D721Med (cell line): ENCODE measurements at regions not wholly inside any gene's neighbourhood (a gene's known extent, or its start where the extent isn't known, plus 50 kb on each side); places are given as distances from the start of the nearest gene placed in this dataset.

Source experiments
- DNase-seq: peaks from one replicate; pipeline ENCODE4 v3.0.0; 2011; ENCODE audit warnings: low spot score; ENCODE audit not compliant: insufficient read length
- FAIRE-seq: peaks from 2 replicates; lab custom pipeline; 2011; peaks lifted over from hg19 to GRCh38; lab: Jason Lieb, UNC
- CTCF ChIP-seq: IDR thresholded peaks from 2 replicates; pipeline ENCODE4 v1.5.1; 2012; ENCODE audit warnings: mild to moderate bottlenecking, control low read depth; ENCODE audit not compliant: insufficient read depth; ENCODE audit errors: missing control alignments

GRCh38 chr4:137627739-137628460, 95.6 kb upstream of the PCDH18 start:
- DNase-seq: no peak
- no peak for TF ChIP-seq CTCF
- FAIRE-seq: no peak

- no peak for FAIRE-seq
- TF ChIP-seq CTCF: no peak
- no peak for DNase-seq
Observed at GRCh38 chr4:137626942-137627738, 94.8 kb upstream of the PCDH18 start.

GRCh38 chr4:137623013-137623412, 90.7 kb upstream of the PCDH18 start:
- DNase-seq (no peak), FAIRE-seq (no peak)
- no peak for TF ChIP-seq CTCF

- no peak for DNase-seq
- no peak for FAIRE-seq
- TF ChIP-seq CTCF: no peak
Observed at GRCh38 chr4:137621056-137621455, 88.8 kb upstream of the PCDH18 start.

GRCh38 chr4:137614491-137614890, 82.2 kb upstream of the PCDH18 start:
- DNase-seq (no peak), FAIRE-seq (no peak)
- TF ChIP-seq CTCF: no peak

GRCh38 chr4:137611998-137612700, 79.9 kb upstream of the PCDH18 start:
- FAIRE-seq: no peak

More at GRCh38 chr4:137611998-137612700, 79.9 kb upstream of the PCDH18 start:
- DNase-seq: no peak
- no peak for TF ChIP-seq CTCF
